SHP77 (cell line): ENCODE measurements at regions not wholly inside any gene's neighbourhood (a gene's known extent, or its start where the extent isn't known, plus 50 kb on each side); places are given as distances from the start of the nearest gene placed in this dataset.
"Not testable (repeated sequence)": the region's sequence is repeated elsewhere in the genome, so short reads cannot be mapped to it uniquely, and the experiment has no call there.

ENCODE experiments used
- DNase-seq, 2 experiments: peaks; one replicate each; lab custom pipeline; 2025; lab: John Stamatoyannopoulos, UW

- no peak for DNase-seq
Observed at GRCh38 chr10:3374914-3375313, 202.3 kb upstream of the PITRM1 start.

- DNase-seq, result not testable (repeated sequence)
Observed at GRCh38 chr10:3373374-3374027, 200.9 kb upstream of the PITRM1 start.

GRCh38 chr10:3372281-3372680 is 199.7 kb upstream of the PITRM1 start:
- DNase-seq, result no peak

GRCh38 chr10:3371624-3372023 is 199.0 kb upstream of the PITRM1 start:
- DNase-seq, result not testable (repeated sequence)

- DNase-seq, result no peak
Observed at GRCh38 chr10:3366735-3367405, 194.3 kb upstream of the PITRM1 start.

- no peak for DNase-seq
Observed at GRCh38 chr10:3366043-3366442, 193.5 kb upstream of the PITRM1 start.

- peak; percentile 85 to 86 for DNase-seq
Observed at GRCh38 chr10:3365630-3366029, 193.0 kb upstream of the PITRM1 start.

- peak; percentile 19 to 49 for DNase-seq
Observed at GRCh38 chr10:3364768-3365480, 192.3 kb upstream of the PITRM1 start.

GRCh38 chr10:3363311-3364045 is 190.9 kb upstream of the PITRM1 start:
- DNase-seq, result no peak

GRCh38 chr10:3362394-3362793 is 189.8 kb upstream of the PITRM1 start:
- no peak for DNase-seq

GRCh38 chr10:3361640-3362039 is 189.1 kb upstream of the PITRM1 start:
- no peak for DNase-seq

GRCh38 chr10:3357737-3358136 is 185.2 kb upstream of the PITRM1 start:
- DNase-seq, result no peak

GRCh38 chr10:3355536-3355935 is 183.0 kb upstream of the PITRM1 start:
- DNase-seq, result no peak

GRCh38 chr10:3354174-3354900 is 181.8 kb upstream of the PITRM1 start:
- DNase-seq, result no peak

- no peak for DNase-seq
Observed at GRCh38 chr10:3353235-3353634, 180.7 kb upstream of the PITRM1 start.

GRCh38 chr10:3350617-3351258 is 178.2 kb upstream of the PITRM1 start:
- no peak for DNase-seq

GRCh38 chr10:3350205-3350604 is 177.6 kb upstream of the PITRM1 start:
- DNase-seq, result no peak

- DNase-seq, result no peak
Observed at GRCh38 chr10:3348564-3348963, 176.0 kb upstream of the PITRM1 start.

- no peak for DNase-seq
Observed at GRCh38 chr10:3347413-3348182, 175.0 kb upstream of the PITRM1 start.

GRCh38 chr10:3346851-3347250 is 174.3 kb upstream of the PITRM1 start:
- no peak for DNase-seq

- DNase-seq, result no peak
Observed at GRCh38 chr10:3342771-3343170, 170.2 kb upstream of the PITRM1 start.
